Spleen (tissue), 11 donors: ENCODE measurements at regions not wholly inside any gene's neighbourhood (a gene's known extent, or its start where the extent isn't known, plus 50 kb on each side); places are given as distances from the start of the nearest gene placed in this dataset.

ENCODE experiments used
- DNase-seq: peaks from one replicate; pipeline ENCODE4 v3.0.0-alpha.2; 2020
- H3K27ac ChIP-seq, 8 donors: fragments of 200-600 bp; sonication (generic) in 7 of 8; 1 replicate in 4 of 8; 2 replicates in 4 of 8; pipeline versions ENCODE4 v1.5.0 to v1.8.0; 2016 to 2021; ENCODE audit warnings: inconsistent platforms in 4 of 8, mild to moderate bottlenecking in 4 of 8, moderate library complexity in 1 of 8
- H3K27me3 ChIP-seq, 7 donors: fragments of 200-600 bp; sonication (generic) in 6 of 7; replicated peaks in 1 of 7; 1 replicate in 4 of 7; 2 replicates in 3 of 7; pipeline versions ENCODE4 v1.5.0 to v1.8.0; 2016 to 2021; ENCODE audit warnings: inconsistent platforms in 3 of 7, mild to moderate bottlenecking in 1 of 7
- H3K36me3 ChIP-seq, 6 donors: fragments of 200-600 bp; sonication (generic) in 5 of 6; 1 replicate in 4 of 6; 2 replicates in 2 of 6; pipeline versions ENCODE4 v1.5.0 to v1.8.0; 2016 to 2021; ENCODE audit warnings: inconsistent platforms in 2 of 6
- H3K4me1 ChIP-seq, 6 donors: fragments of 200-600 bp; sonication (generic) in 5 of 6; 1 replicate in 3 of 6; 2 replicates in 3 of 6; pipeline versions ENCODE4 v1.5.0 to v1.8.0; 2016 to 2021; ENCODE audit warnings: inconsistent platforms in 3 of 6
- H3K4me3 ChIP-seq, 8 donors: fragments of 200-600 bp; sonication (generic) in 7 of 8; 1 replicate in 4 of 8; 2 replicates in 4 of 8; pipeline versions ENCODE4 v1.5.0 to v1.8.0; 2016 to 2021; ENCODE audit warnings: inconsistent platforms in 4 of 8, mild to moderate bottlenecking in 4 of 8, moderate library complexity in 2 of 8
- H3K9me3 ChIP-seq, 8 donors: fragments of 200-600 bp; sonication (generic) in 7 of 8; 1 replicate in 4 of 8; 2 replicates in 4 of 8; pipeline versions ENCODE4 v1.5.0 to v1.8.0; 2016 to 2021; ENCODE audit warnings: inconsistent platforms in 4 of 8
- POLR2A ChIP-seq, 3 donors: fragments of 450-650 bp; IDR thresholded peaks; one replicate each; pipeline ENCODE4 v1.5.1; 2017; ENCODE audit warnings: antibody characterized with exemption in 3 of 3, mild to moderate bottlenecking in 1 of 3
- POLR2AphosphoS5 ChIP-seq, 3 donors: sonication (generic); formaldehyde crosslinking; IDR thresholded peaks; one replicate each; pipeline ENCODE4 v1.5.1; 2017; ENCODE audit warnings: antibody characterized with exemption in 3 of 3
- WGBS, 5 donors: extraction: QIAGEN DNeasy Blood & Tissue Kit in 3 of 5; methylation state at CpG; one replicate each; pipeline versions ENCODE4 v1.1.5 to v1.1.7; 2013 to 2018; 5-methylcytosine and 5-hydroxymethylcytosine counted together
- intact Hi-C: fragments of 100-400 bp; cut with DNase I; formaldehyde crosslinking; loops from one replicate; pipeline ENCODE4 v1.15.0; 2023; ENCODE audit warnings: low total_unique reads
- TF ChIP-seq, protein P1 (sequence below), 11 experiments: fragments of 200-600 bp in 7 of 11; fragments of 450-650 bp in 4 of 11; sonication (generic) in 4 of 11; IDR thresholded peaks in 8 of 11; conservative IDR thresholded peaks in 3 of 11; 1 replicate in 7 of 11; 2 replicates in 4 of 11; pipeline versions ENCODE4 v1.4.0 to v1.8.0; 2016 to 2021; ENCODE audit warnings: antibody characterized with exemption in 11 of 11, inconsistent platforms in 4 of 11, mild to moderate bottlenecking in 1 of 11
- donor health status: healthy with polysubstance abuse.
- donor health status: DM: no; HTN: no; CAD: no; lungs with moderate emphysema.
- donor health status: DM: no; HTN: no; CAD: no.
- donor health status: Bipolar disorder and iron deficiency.
- donor health status: healthy.
- donor health status: DM: no; HTN: no; CAD: no.
- donor health status: DM: yes; HTN: yes; CAD: no.

- no peak for DNase-seq
- TF ChIP-seq POLR2AphosphoS5 (IDR thresholded peaks at IDR 0.05) (no peak), POLR2A (IDR thresholded peaks at IDR 0.05) (no peak)
- TF ChIP-seq, protein P1, sequence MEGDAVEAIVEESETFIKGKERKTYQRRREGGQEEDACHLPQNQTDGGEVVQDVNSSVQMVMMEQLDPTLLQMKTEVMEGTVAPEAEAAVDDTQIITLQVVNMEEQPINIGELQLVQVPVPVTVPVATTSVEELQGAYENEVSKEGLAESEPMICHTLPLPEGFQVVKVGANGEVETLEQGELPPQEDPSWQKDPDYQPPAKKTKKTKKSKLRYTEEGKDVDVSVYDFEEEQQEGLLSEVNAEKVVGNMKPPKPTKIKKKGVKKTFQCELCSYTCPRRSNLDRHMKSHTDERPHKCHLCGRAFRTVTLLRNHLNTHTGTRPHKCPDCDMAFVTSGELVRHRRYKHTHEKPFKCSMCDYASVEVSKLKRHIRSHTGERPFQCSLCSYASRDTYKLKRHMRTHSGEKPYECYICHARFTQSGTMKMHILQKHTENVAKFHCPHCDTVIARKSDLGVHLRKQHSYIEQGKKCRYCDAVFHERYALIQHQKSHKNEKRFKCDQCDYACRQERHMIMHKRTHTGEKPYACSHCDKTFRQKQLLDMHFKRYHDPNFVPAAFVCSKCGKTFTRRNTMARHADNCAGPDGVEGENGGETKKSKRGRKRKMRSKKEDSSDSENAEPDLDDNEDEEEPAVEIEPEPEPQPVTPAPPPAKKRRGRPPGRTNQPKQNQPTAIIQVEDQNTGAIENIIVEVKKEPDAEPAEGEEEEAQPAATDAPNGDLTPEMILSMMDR (IDR thresholded peaks at IDR 0.05 in 8 of 11, conservative IDR thresholded peaks at IDR 0.05 in 3 of 11) = no peak
- H3K36me3 ChIP-seq = no peaks in the 10 kb centered on the region
- H3K4me1 ChIP-seq = no peaks in the 10 kb centered on the region
- H3K9me3 ChIP-seq = no peaks in the 10 kb centered on the region
- WGBS, 5 donors = 53 to 63% (median 56%) methylated on average over 5 of the region's 5 CpGs
- H3K4me3 ChIP-seq = no peak overlapping the region
- H3K27me3 ChIP-seq = no peaks in the 10 kb centered on the region
- no peak overlapping the region for H3K27ac ChIP-seq
- intact Hi-C loops = no loop called here
These were observed 493.9 kb downstream of the CCDC171 start for GRCh38 chr9:16046713-16047112.

GRCh38 chr9:16048129-16048528 lies 495.3 kb downstream of the CCDC171 start:
- no peak for DNase-seq
- no peaks in the 10 kb centered on the region for H3K36me3 ChIP-seq
- no peak overlapping the region for H3K4me3 ChIP-seq
- H3K27me3 ChIP-seq = no peaks in the 10 kb centered on the region
- H3K9me3 ChIP-seq = no peaks in the 10 kb centered on the region
- no peak overlapping the region for H3K27ac ChIP-seq
- WGBS, 5 donors = 64 to 91% (median 80%) methylated on average over 5 of the region's 5 CpGs
- TF ChIP-seq, protein P1 (IDR thresholded peaks at IDR 0.05 in 8 of 11, conservative IDR thresholded peaks at IDR 0.05 in 3 of 11) = no peak
- H3K4me1 ChIP-seq = no peaks in the 10 kb centered on the region
- intact Hi-C loops = no loop called here

GRCh38 chr9:16052146-16052545 lies 499.3 kb downstream of the CCDC171 start:
- 67 to 94% (median 85%) methylated on average over 5 of the region's 5 CpGs for WGBS, 5 donors
- no peaks in the 10 kb centered on the region for H3K4me1 ChIP-seq

GRCh38 chr9:16052757-16053530 lies 500.1 kb downstream of the CCDC171 start:
- WGBS, 5 donors = 84 to 92% (median 91%) methylated on average over 15 to 16 of the region's 16 CpGs
- intact Hi-C loops = no loop called here

More at GRCh38 chr9:16052146-16052545, 499.3 kb downstream of the CCDC171 start:
- no peak overlapping the region for H3K4me3 ChIP-seq
- no peaks in the 10 kb centered on the region for H3K27me3 ChIP-seq
- H3K36me3 ChIP-seq = no peaks in the 10 kb centered on the region
- no peak for DNase-seq
- TF ChIP-seq POLR2AphosphoS5 (IDR thresholded peaks at IDR 0.05) (no peak), POLR2A (IDR thresholded peaks at IDR 0.05) (no peak)
- TF ChIP-seq, protein P1 (IDR thresholded peaks at IDR 0.05 in 8 of 11, conservative IDR thresholded peaks at IDR 0.05 in 3 of 11) = no peak
- H3K9me3 ChIP-seq = no peaks in the 10 kb centered on the region
- intact Hi-C loops = no loop called here
- no peak overlapping the region for H3K27ac ChIP-seq

More at GRCh38 chr9:16052757-16053530, 500.1 kb downstream of the CCDC171 start:
- Histone ChIP-seq H3K9me3 (no peaks in the 10 kb centered on the region), H3K4me3 (no peak overlapping the region), H3K36me3 (no peaks in the 10 kb centered on the region), H3K27me3 (no peaks in the 10 kb centered on the region), H3K27ac (no peak overlapping the region), H3K4me1 (no peaks in the 10 kb centered on the region)
- no peak for DNase-seq
- TF ChIP-seq POLR2AphosphoS5 (IDR thresholded peaks at IDR 0.05) (no peak), POLR2A (IDR thresholded peaks at IDR 0.05) (no peak)
- TF ChIP-seq, protein P1 (IDR thresholded peaks at IDR 0.05 in 8 of 11, conservative IDR thresholded peaks at IDR 0.05 in 3 of 11) = no peak
